22Rv1 (cell line): ENCODE measurements at regions not wholly inside any gene's neighbourhood (a gene's known extent, or its start where the extent isn't known, plus 50 kb on each side); places are given as distances from the start of the nearest gene placed in this dataset.
"Not testable (repeated sequence)": the region's sequence is repeated elsewhere in the genome, so short reads cannot be mapped to it uniquely, and the experiment has no call there.

Source experiments
- H3K27ac ChIP-seq: fragments of 450-650 bp; 2 replicates; pipeline ENCODE4 v1.5.1; 2017
- ZFX ChIP-seq: fragments of 450-650 bp; IDR thresholded peaks from 2 replicates; pipeline ENCODE4 v1.6.1; 2017; ENCODE audit warnings: antibody characterized with exemption, borderline replicate concordance
- TF ChIP-seq, protein P1 (sequence below): fragments of 450-650 bp; IDR thresholded peaks from 2 replicates; pipeline ENCODE4 v1.5.1; 2017; ENCODE audit warnings: mild to moderate bottlenecking

DNA sequence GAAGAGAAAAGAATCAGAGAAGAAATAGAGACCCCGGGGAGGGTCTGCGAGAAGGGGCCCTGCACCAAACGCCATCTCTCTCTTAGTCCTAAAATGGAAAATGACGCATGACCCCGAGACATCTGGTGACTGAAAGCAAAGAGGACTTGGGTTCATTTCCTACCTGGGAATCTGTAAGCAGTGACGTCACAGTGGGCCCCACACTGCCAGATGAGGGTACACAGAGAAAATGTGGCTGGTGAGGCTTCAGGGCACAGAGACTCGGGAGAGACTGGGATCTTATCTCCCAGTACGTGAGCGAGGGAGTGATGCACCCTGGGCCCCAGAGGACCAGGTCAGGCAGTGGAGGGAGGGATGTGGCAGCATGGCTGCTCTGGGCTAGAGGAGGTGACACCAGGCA lies 288.1 kb upstream of the SFSWAP start:
- TF ChIP-seq, protein P1, sequence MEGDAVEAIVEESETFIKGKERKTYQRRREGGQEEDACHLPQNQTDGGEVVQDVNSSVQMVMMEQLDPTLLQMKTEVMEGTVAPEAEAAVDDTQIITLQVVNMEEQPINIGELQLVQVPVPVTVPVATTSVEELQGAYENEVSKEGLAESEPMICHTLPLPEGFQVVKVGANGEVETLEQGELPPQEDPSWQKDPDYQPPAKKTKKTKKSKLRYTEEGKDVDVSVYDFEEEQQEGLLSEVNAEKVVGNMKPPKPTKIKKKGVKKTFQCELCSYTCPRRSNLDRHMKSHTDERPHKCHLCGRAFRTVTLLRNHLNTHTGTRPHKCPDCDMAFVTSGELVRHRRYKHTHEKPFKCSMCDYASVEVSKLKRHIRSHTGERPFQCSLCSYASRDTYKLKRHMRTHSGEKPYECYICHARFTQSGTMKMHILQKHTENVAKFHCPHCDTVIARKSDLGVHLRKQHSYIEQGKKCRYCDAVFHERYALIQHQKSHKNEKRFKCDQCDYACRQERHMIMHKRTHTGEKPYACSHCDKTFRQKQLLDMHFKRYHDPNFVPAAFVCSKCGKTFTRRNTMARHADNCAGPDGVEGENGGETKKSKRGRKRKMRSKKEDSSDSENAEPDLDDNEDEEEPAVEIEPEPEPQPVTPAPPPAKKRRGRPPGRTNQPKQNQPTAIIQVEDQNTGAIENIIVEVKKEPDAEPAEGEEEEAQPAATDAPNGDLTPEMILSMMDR: no peak
- TF ChIP-seq ZFX: no peak
- H3K27ac ChIP-seq: no peak overlapping the region

DNA sequence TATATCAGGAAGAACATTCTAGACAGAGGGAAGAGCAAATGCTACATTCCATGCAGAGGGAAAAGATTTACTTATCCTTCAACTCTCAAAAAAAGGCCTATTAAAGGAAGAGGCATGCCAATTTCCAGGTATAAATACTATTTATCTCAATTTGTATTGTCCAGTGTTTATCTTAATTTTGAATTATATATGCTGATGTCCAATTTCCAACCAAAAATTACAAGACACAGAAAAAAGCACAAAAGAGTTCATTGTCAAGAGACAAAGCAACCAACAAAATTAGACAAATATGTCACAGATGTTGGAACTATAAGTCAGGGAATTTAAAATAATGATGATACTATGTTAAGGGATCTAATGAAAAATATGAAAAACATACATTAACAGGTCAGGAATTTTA lies 286.6 kb upstream of the SFSWAP start:
- H3K27ac ChIP-seq: no peak overlapping the region
- TF ChIP-seq ZFX: no peak
- TF ChIP-seq, protein P1: no peak

DNA sequence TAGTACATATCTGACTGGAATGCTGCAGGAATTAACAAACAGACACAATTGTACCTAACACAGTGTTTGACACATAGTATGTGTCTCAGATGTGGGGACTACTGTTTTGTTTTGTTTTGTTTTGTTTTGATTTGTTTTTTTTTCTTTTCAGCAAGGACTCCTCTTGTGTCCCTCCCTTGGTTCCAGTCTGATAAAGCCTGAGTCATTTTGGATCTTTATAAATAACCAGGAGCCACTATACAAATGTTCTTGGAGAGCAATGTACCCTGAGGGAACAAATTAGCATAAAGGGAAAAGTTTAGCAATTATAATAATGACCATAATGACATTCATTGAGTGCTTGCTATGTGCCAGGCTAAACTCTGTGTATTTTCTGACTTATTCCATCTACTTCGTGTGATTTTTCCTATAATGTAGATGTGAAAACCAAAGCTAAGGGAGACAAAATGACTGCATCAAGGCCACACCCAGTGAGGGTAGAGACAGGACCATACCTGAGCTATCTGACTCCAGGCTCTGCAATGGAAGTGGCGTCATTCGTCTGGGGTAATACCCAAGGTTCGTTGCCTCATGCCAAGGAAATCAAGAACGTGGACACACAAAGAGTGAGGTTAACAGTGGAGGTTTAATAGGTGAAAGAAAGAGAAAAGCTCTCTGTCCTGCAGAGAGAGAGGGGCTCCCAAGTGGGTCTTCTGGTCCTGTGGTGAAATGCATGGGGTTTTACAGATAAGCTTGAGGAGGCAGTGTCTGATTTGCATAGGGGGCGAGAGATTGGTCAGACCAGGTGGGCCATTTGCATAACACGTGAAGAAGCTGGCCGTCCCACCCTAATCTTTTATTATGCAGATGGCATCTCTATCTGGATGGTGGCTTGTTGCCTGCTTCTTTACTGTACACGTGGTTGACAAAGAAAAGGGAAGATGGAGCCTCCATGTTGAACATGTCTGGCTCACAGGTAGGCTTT lies 285.5 kb upstream of the SFSWAP start:
- no peak for TF ChIP-seq ZFX
- TF ChIP-seq, protein P1: no peak

DNA sequence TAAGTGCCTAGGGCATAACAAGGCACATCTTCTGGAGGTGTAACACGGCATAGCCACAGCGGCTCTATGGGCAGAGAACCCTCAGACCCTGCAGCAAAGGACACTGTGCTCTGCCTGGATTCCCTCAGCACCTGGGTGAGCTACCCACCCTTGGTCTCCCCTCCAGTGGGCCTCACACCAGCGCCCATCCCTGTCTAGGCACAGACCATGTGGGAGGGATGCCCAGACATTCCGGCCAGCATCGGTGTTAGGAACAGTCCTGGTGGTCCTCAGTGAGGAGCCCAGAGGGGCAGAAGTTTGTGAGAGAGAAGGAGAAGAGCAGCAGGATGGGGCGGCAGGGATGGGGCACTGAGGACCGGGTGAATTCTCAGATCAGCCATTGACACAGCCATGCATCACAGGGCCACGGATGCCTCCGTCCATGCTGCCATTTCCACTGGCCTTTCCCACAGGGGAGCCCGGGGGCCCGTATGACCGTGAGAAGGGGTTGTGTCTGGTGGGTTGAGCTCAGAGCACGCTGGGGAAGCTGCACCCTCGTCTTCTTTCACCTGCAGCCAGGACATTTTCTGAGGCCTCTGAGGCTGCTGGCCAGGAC lies 282.7 kb upstream of the SFSWAP start:
- TF ChIP-seq ZFX: no peak
- no peak overlapping the region for H3K27ac ChIP-seq

More for the DNA sequence above, 285.5 kb upstream of the SFSWAP start:
- H3K27ac ChIP-seq: no peak overlapping the region

DNA sequence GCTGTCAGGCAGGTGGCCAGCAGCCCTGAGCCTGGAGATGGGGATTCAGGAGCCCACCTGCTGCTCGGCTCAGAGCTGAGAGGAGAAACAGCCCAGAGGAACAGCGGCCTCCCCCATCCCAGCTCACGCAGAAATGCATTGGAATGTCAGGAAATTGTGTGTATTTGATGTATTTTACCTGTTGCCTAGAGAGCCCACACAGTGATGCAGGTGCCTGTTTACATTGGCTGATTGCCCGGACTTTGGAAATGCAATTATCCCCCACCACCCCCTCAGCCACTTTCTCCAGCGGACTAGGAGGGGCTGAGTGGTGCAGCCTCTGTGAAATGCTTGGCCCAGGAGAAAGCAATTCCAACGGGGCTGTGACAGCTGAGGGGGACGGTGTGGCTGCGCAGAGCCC lies 281.7 kb upstream of the SFSWAP start:
- not testable (repeated sequence) for H3K27ac ChIP-seq

DNA sequence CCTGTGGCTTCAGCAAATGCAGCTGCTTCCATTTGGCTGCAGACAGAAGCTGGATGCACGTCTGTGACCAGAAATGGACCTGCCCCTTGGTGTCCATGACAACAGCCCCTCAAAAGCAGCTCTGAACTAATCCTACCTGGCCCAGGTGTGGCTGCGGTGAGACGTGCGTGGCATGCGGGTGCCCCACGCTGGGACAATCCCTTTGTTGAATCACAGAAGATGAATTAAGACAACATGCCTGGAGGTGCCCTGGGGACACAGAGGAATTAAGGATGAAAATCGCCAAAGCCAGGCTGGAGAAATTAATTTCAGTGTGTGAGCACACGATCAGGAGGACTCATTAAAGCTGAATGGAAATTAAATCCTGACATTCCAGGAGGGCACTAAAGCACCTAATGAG lies 281.2 kb upstream of the SFSWAP start:
- not testable (repeated sequence) for H3K27ac ChIP-seq

DNA sequence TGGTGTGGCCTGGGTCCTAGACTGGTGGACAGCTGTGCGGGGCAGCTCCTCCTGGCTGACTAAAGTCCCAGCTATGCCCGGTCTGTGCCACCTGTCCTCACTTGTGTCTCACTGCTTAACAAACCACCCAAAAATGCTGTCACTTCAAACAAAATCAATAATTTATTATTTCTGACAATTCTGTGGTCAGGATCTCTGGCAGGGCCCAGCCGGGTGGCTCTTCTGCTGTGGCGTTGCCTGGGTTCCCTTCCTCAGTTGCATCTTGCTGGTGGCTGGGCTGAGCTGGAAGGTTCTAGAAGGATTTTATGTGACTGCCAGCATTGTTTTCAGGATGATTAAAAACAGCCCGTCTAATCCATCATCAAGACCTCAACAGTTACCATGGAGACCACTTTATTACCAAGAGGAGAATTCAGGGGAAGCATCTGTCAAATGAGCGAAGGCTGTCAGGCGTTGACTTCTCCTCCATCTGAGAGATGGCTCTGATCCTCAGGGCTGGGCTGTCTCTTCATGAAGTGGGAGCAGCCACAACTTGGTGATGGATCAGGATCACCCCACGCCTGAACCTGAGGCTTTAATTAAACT lies 280.6 kb upstream of the SFSWAP start:
- H3K27ac ChIP-seq: no peak overlapping the region
- TF ChIP-seq ZFX: no peak
- TF ChIP-seq, protein P1: no peak

DNA sequence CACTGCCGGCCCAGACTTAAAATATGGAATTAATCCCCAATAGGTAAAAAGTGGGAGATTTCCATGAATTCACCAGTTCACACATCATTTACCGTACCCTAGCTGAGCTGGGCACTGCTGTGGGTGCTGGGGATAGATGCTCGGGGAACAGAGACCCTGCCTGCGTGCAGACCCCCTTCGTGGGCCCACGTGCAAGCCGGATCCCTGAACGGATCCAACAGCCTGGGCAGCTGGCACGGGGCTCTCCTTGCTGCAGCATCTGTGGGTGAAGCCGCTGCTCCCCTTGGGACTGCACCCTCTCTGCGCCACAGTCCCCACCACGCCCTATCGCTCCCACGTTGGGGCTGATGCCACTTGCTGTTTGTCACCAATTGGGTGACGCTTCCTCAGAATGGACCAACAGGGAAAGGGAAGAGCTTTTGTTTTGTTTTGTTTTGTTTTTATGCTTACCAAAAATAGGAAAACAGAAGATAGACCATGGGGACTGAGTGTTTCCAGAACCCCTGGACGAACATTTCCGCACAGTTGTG lies 279.7 kb upstream of the SFSWAP start:
- not testable (repeated sequence) for H3K27ac ChIP-seq

DNA sequence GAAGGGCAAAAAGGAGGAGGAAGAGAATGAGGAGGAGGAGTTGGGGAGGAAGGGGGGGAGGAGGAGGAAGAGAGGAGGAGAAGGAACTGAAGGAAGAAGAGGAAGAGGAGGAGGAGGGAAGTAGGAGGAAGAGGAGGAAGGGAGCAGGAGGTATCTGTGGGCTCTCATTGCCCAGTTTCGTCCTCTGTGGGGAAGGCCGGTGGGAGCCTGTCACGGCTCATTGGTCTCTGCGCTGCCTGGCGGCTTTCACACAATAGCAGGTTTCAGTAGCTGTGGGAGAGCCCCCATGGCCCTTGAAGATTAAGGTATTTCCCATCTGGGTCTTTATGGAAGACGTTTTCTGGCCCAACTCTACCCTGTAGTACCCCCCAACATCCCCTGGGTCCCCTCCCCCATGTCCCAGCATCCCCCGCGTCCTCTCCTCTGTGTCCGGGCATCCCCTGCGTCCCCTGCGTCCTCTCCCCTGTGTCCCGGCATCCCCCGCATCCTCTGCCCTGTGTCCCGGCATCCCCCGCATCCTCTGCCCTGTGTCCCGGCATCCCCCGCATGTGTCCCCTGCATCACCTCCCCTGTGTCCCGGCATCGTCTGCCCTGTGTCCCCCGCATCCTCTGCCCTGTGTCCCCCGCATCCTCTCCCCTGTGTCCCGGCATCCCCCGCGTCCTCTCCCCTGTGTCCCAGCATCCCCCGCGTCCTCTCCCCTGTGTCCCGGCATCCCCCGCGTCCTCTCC lies 278.2 kb upstream of the SFSWAP start:
- H3K27ac ChIP-seq: no peak overlapping the region
- TF ChIP-seq, protein P1: no peak
- no peak for TF ChIP-seq ZFX
